Erythroblast (primary cell): ENCODE measurements at regions not wholly inside any gene's neighbourhood (a gene's known extent, or its start where the extent isn't known, plus 50 kb on each side); places are given as distances from the start of the nearest gene placed in this dataset.

Source experiments
- GATA1 ChIP-seq: IDR thresholded peaks from 2 replicates; pipeline ENCODE4 v1.6.1; 2011; ENCODE audit warnings: low read depth, mild to moderate bottlenecking, control low read depth, low read length, moderate library complexity
- POLR2A ChIP-seq: IDR thresholded peaks from 2 replicates; pipeline ENCODE4 v1.6.1; 2011; ENCODE audit warnings: mild to moderate bottlenecking, low read length

- TF ChIP-seq POLR2A (no peak), GATA1 (no peak)
These were observed 570.0 kb upstream of the DSEL start for GRCh38 chr18:68086481-68086880.
